IMR-90 (cell line): ENCODE measurements at regions not wholly inside any gene's neighbourhood (a gene's known extent, or its start where the extent isn't known, plus 50 kb on each side); places are given as distances from the start of the nearest gene placed in this dataset.

Experiments
- ATAC-seq: fragments of 200-7000 bp; cut with Tn5 transposase; 2 replicates; pipeline ENCODE4 v1.9.1; 2020; ENCODE audit warnings: low read depth, mild to moderate bottlenecking, moderate library complexity
- BruUV-seq: library from RNA; stranded (reverse); fragments of 400-500 nt; replicated peaks from 2 replicates; lab custom pipeline; 2021; lab: Mats Ljungman, UMichigan
- CTCF ChIA-PET: fragments of 300-600 bp; formaldehyde crosslinking; extraction: SDS; loops from one replicate; lab custom pipeline; 2021; ENCODE audit warnings: antibody characterized with exemption; lab: Yijun Ruan, JAX
- POLR2A ChIA-PET: fragments of 300-600 bp; sonication (Branson Sonifier 250); formaldehyde crosslinking; loops from one replicate; lab custom pipeline; 2022; ENCODE audit warnings: antibody characterized with exemption; ENCODE audit not compliant: unreplicated experiment; lab: Charles Lee
- DNase-seq: peaks from one replicate; pipeline ENCODE4 v3.0.0; 2013
- H2AFZ ChIP-seq: replicated peaks from 2 replicates; pipeline ENCODE3; 2013; ENCODE audit warnings: low read length, mild to moderate bottlenecking; ENCODE audit not compliant: poor library complexity
- H2AK5ac ChIP-seq: 2 replicates; pipeline ENCODE4 v1.6.1; 2013; ENCODE audit warnings: low read depth, low read length, inconsistent platforms
- H2AK9ac ChIP-seq: replicated peaks from 2 replicates; pipeline ENCODE3; 2013; ENCODE audit warnings: mild to moderate bottlenecking, low read depth, low read length, moderate library complexity; ENCODE audit not compliant: poor library complexity
- H2BK120ac ChIP-seq: 2 replicates; pipeline ENCODE4 v1.6.1; 2013; ENCODE audit warnings: low read depth, low read length, inconsistent platforms
- H2BK15ac ChIP-seq: 3 replicates; pipeline ENCODE4 v1.6.1; 2013; ENCODE audit warnings: low read depth, low read length, inconsistent platforms
- H2BK20ac ChIP-seq: 2 replicates; pipeline ENCODE4 v1.6.1; 2013; ENCODE audit warnings: low read depth, mild to moderate bottlenecking, inconsistent platforms, low read length, moderate library complexity
- H2BK5ac ChIP-seq: 2 replicates; pipeline ENCODE4 v1.6.1; 2013; ENCODE audit warnings: mild to moderate bottlenecking, low read depth, low read length, inconsistent platforms; ENCODE audit not compliant: poor library complexity, severe bottlenecking
- H3K14ac ChIP-seq: replicated peaks from 2 replicates; pipeline ENCODE4 v1.6.1; 2013; ENCODE audit warnings: low read depth, low read length, inconsistent platforms
- H3K18ac ChIP-seq: 2 replicates; pipeline ENCODE4 v1.6.1; 2013; ENCODE audit warnings: low read depth, low read length, control low read depth
- H3K23ac ChIP-seq: 2 replicates; pipeline ENCODE4 v1.6.1; 2013; ENCODE audit warnings: low read depth, low read length, inconsistent platforms
- H3K27ac ChIP-seq: 2 replicates; pipeline ENCODE4 v1.5.1; 2013; ENCODE audit warnings: mild to moderate bottlenecking, control low read depth, low read length; ENCODE audit not compliant: insufficient read depth
- H3K27me3 ChIP-seq: 2 replicates; pipeline ENCODE4 v1.6.1; 2013; ENCODE audit warnings: low read length; ENCODE audit not compliant: control insufficient read depth, insufficient read depth
- H3K36me3 ChIP-seq: 2 replicates; pipeline ENCODE4 v1.6.1; 2013; ENCODE audit warnings: low read length, mixed read lengths; ENCODE audit not compliant: control insufficient read depth, insufficient read depth
- H3K4ac ChIP-seq: 2 replicates; pipeline ENCODE4 v1.6.1; 2013; ENCODE audit warnings: low read depth, low read length, inconsistent platforms
- H3K4me1 ChIP-seq: 2 replicates; pipeline ENCODE4 v1.6.1; 2013; ENCODE audit warnings: low read length, mixed read lengths; ENCODE audit not compliant: control insufficient read depth, insufficient read depth
- H3K4me2 ChIP-seq: 2 replicates; pipeline ENCODE4 v1.6.1; 2013; ENCODE audit warnings: low read depth, mild to moderate bottlenecking, control low read depth, low read length, moderate library complexity
- H3K4me3 ChIP-seq: 2 replicates; pipeline ENCODE4 v1.5.1; 2013; ENCODE audit warnings: low read depth, mild to moderate bottlenecking, control low read depth, low read length, moderate library complexity; ENCODE audit not compliant: insufficient read depth
- H3K56ac ChIP-seq: 2 replicates; pipeline ENCODE4 v1.6.1; 2013; ENCODE audit warnings: low read length, inconsistent platforms; ENCODE audit not compliant: insufficient read depth; ENCODE audit errors: extremely low read depth
- H3K79me1 ChIP-seq, 2 experiments: 2 replicates each; pipeline ENCODE4 v1.6.1; 2013; ENCODE audit warnings: low read length in 2 of 2, inconsistent platforms in 1 of 2, low read depth in 1 of 2
- H3K9ac ChIP-seq: 2 replicates; pipeline ENCODE4 v1.6.1; 2013; ENCODE audit warnings: low read depth, low read length, control low read depth
- H3K9me1 ChIP-seq: 2 replicates; pipeline ENCODE4 v1.6.1; 2013; ENCODE audit warnings: low read length, inconsistent platforms; ENCODE audit not compliant: insufficient read depth
- H3K9me3 ChIP-seq: 2 replicates; pipeline ENCODE4 v1.6.1; 2013; ENCODE audit warnings: low read length; ENCODE audit not compliant: control insufficient read depth, insufficient read depth
- H4K20me1 ChIP-seq: 2 replicates; pipeline ENCODE4 v1.6.1; 2013; ENCODE audit warnings: low read length, inconsistent platforms; ENCODE audit not compliant: insufficient read depth
- H4K5ac ChIP-seq: 2 replicates; pipeline ENCODE4 v1.6.1; 2013; ENCODE audit warnings: mild to moderate bottlenecking, low read depth, low read length, control low read depth
- H4K8ac ChIP-seq, 2 experiments: 2 replicates each; pipeline ENCODE4 v1.6.1; 2013; ENCODE audit warnings: low read depth in 2 of 2, low read length in 2 of 2, control low read depth in 1 of 2, inconsistent platforms in 1 of 2
- H4K91ac ChIP-seq: 2 replicates; pipeline ENCODE4 v1.6.1; 2013; ENCODE audit warnings: low read depth, low read length, inconsistent platforms; ENCODE audit not compliant: insufficient read depth
- BHLHE40 ChIP-seq: fragments of 150-350 bp; IDR thresholded peaks from 2 replicates; pipeline ENCODE4 v1.6.1; 2016; ENCODE audit warnings: mild to moderate bottlenecking, low read depth, low read length
- CEBPB ChIP-seq: IDR thresholded peaks from 2 replicates; pipeline ENCODE4 v1.6.1; 2012; ENCODE audit warnings: low read depth, low read length, improper control_type of control experiment
- CHD1 ChIP-seq: IDR thresholded peaks from 2 replicates; pipeline ENCODE4 v1.6.1; 2012; ENCODE audit warnings: low read depth, low read length, improper control_type of control experiment
- FOS ChIP-seq: fragments of 150-350 bp; IDR thresholded peaks from 2 replicates; pipeline ENCODE4 v1.6.1; 2016; ENCODE audit warnings: low read depth, low read length
- MAFK ChIP-seq: IDR thresholded peaks from 2 replicates; pipeline ENCODE4 v1.6.1; 2012; ENCODE audit warnings: low read depth, low read length, improper control_type of control experiment
- MAZ ChIP-seq: IDR thresholded peaks from 2 replicates; pipeline ENCODE4 v1.6.1; 2012; ENCODE audit warnings: low read depth, mild to moderate bottlenecking, low read length, improper control_type of control experiment, moderate library complexity, borderline replicate concordance
- MXI1 ChIP-seq: IDR thresholded peaks from 2 replicates; pipeline ENCODE4 v1.6.1; 2012; ENCODE audit warnings: low read depth, mild to moderate bottlenecking, low read length, moderate library complexity, borderline replicate concordance
- NFE2L2 ChIP-seq: fragments of 150-350 bp; IDR thresholded peaks from 2 replicates; pipeline ENCODE4 v1.6.1; 2016; ENCODE audit warnings: low read depth, mild to moderate bottlenecking, low read length
- POLR2A ChIP-seq: IDR thresholded peaks from 2 replicates; pipeline ENCODE4 v1.6.1; 2012; ENCODE audit warnings: mild to moderate bottlenecking, low read depth, low read length
- RAD21 ChIP-seq: IDR thresholded peaks from 2 replicates; pipeline ENCODE4 v1.6.1; 2012; ENCODE audit warnings: low read length, improper control_type of control experiment
- RFX5 ChIP-seq: IDR thresholded peaks from 2 replicates; pipeline ENCODE4 v1.8.0; 2012; ENCODE audit warnings: low read depth, mild to moderate bottlenecking, low read length, moderate library complexity
- SMC3 ChIP-seq: fragments of 150-350 bp; IDR thresholded peaks from 2 replicates; pipeline ENCODE4 v1.6.1; 2016; ENCODE audit warnings: low read depth, mild to moderate bottlenecking, antibody characterized with exemption, low read length, moderate library complexity
- USF2 ChIP-seq: fragments of 150-350 bp; IDR thresholded peaks from 2 replicates; pipeline ENCODE4 v1.6.1; 2017; ENCODE audit warnings: mild to moderate bottlenecking, antibody characterized with exemption, low read length, low read depth
- WGBS, 2 experiments: methylation state at CpG; one replicate each; pipeline versions ENCODE4 v1.1.5 to v1.1.7; 2013; ENCODE audit warnings: missing lambda C conversion rate in 2 of 2; ENCODE audit not compliant: insufficient read length in 1 of 2; ENCODE audit errors: extremely low coverage in 2 of 2; 5-methylcytosine and 5-hydroxymethylcytosine counted together
- dilution Hi-C: fragments of 300-500 bp; cut with HindIII; formaldehyde crosslinking; loops from one replicate; pipeline ENCODE4 v1.14.3; 2018; ENCODE audit warnings: low sequenced_read_pairs; ENCODE audit not compliant: unreplicated experiment
- in situ Hi-C: fragments of 300-500 bp; cut with MboI; formaldehyde crosslinking; loops from 3 replicates; pipeline ENCODE4 v1.14.3; 2019; ENCODE audit warnings: low sequenced_read_pairs, inconsistent platforms, mixed read lengths
- intact Hi-C: fragments of 100-400 bp; cut with micrococcal nuclease; formaldehyde crosslinking; loops from 2 replicates; pipeline ENCODE4 v1.10.0; 2022
- TF ChIP-seq, protein P1 (sequence below): fragments of 150-350 bp; IDR thresholded peaks from 2 replicates; pipeline ENCODE4 v1.6.1; 2016; ENCODE audit warnings: low read depth, mild to moderate bottlenecking, low read length, moderate library complexity, borderline replicate concordance
- TF ChIP-seq, protein P2 (sequence below): conservative IDR thresholded peaks from 2 replicates; pipeline ENCODE4 v1.5.1; 2012; ENCODE audit warnings: mild to moderate bottlenecking, low read depth, low read length, improper control_type of control experiment

- no TSS peak for BruUV-seq
- no CpG with 5 or more reads among the region's 1 CpG for WGBS, 2 experiments
- POLR2A ChIA-PET: no interaction called here
Observed at GRCh38 chr2:193528458-193528857, 1333.7 kb upstream of the TMEFF2 start.

More at GRCh38 chr2:193528458-193528857, 1333.7 kb upstream of the TMEFF2 start:
- in situ Hi-C loops: no loop called here
- Histone ChIP-seq H4K91ac (no peak overlapping the region), H2BK15ac (no peak overlapping the region), H3K27ac (no peak overlapping the region), H3K4me3 (no peak overlapping the region), H3K79me1 (no peaks in the 10 kb centered on the region), H2AFZ (no peak overlapping the region), H3K9me3 (0 out of 2 replicates have a peak, but pooled peaks cover 2% of the 10 kb centered on the region), H3K23ac (no peak overlapping the region), H2AK5ac (no peak overlapping the region), H3K18ac (no peak overlapping the region), H3K9me1 (no peaks in the 10 kb centered on the region), H2BK5ac (no peak overlapping the region), H4K5ac (no peak overlapping the region), H3K56ac (no peak overlapping the region), H3K36me3 (no peaks in the 10 kb centered on the region), H3K14ac (no peak overlapping the region), H4K8ac (no peak overlapping the region), H3K9ac (no peak overlapping the region), H2BK120ac (no peak overlapping the region), H2BK20ac (no peak overlapping the region), H4K20me1 (no peaks in the 10 kb centered on the region), H3K4me1 (no peaks in the 10 kb centered on the region), H3K4me2 (no peak overlapping the region), H2AK9ac (no peak overlapping the region), H3K4ac (no peak overlapping the region), H3K27me3 (no peaks in the 10 kb centered on the region)
- TF ChIP-seq CEBPB: no peak
- no peak for TF ChIP-seq USF2
- TF ChIP-seq RFX5: no peak
- TF ChIP-seq RAD21: no peak
- TF ChIP-seq, protein P1, sequence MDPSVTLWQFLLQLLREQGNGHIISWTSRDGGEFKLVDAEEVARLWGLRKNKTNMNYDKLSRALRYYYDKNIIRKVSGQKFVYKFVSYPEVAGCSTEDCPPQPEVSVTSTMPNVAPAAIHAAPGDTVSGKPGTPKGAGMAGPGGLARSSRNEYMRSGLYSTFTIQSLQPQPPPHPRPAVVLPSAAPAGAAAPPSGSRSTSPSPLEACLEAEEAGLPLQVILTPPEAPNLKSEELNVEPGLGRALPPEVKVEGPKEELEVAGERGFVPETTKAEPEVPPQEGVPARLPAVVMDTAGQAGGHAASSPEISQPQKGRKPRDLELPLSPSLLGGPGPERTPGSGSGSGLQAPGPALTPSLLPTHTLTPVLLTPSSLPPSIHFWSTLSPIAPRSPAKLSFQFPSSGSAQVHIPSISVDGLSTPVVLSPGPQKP: no peak
- no peak for TF ChIP-seq MXI1
- TF ChIP-seq MAZ: no peak
- TF ChIP-seq POLR2A: no peak
- no peak for TF ChIP-seq SMC3
- TF ChIP-seq MAFK: no peak
- TF ChIP-seq, protein P2, sequence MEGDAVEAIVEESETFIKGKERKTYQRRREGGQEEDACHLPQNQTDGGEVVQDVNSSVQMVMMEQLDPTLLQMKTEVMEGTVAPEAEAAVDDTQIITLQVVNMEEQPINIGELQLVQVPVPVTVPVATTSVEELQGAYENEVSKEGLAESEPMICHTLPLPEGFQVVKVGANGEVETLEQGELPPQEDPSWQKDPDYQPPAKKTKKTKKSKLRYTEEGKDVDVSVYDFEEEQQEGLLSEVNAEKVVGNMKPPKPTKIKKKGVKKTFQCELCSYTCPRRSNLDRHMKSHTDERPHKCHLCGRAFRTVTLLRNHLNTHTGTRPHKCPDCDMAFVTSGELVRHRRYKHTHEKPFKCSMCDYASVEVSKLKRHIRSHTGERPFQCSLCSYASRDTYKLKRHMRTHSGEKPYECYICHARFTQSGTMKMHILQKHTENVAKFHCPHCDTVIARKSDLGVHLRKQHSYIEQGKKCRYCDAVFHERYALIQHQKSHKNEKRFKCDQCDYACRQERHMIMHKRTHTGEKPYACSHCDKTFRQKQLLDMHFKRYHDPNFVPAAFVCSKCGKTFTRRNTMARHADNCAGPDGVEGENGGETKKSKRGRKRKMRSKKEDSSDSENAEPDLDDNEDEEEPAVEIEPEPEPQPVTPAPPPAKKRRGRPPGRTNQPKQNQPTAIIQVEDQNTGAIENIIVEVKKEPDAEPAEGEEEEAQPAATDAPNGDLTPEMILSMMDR: no peak
- TF ChIP-seq FOS: no peak
- TF ChIP-seq BHLHE40: no peak
- TF ChIP-seq CHD1: no peak
- TF ChIP-seq NFE2L2: no peak
- intact Hi-C loops: no loop called here
- CTCF ChIA-PET: no interaction called here
- ATAC-seq: no peak
- dilution Hi-C loops: no loop called here
- DNase-seq: no peak
